ENCODE measurements at regions not wholly inside any gene's neighbourhood (a gene's known extent, or its start where the extent isn't known, plus 50 kb on each side); places are given as distances from the start of the nearest gene placed in this dataset.
"Not testable (repeated sequence)": the region's sequence is repeated elsewhere in the genome, so short reads cannot be mapped to it uniquely, and the experiment has no call there.

GRCh38 chr11:134720691-134721070, 308.6 kb upstream of the B3GAT1 start:
- TF ChIP-seq, protein P1, sequence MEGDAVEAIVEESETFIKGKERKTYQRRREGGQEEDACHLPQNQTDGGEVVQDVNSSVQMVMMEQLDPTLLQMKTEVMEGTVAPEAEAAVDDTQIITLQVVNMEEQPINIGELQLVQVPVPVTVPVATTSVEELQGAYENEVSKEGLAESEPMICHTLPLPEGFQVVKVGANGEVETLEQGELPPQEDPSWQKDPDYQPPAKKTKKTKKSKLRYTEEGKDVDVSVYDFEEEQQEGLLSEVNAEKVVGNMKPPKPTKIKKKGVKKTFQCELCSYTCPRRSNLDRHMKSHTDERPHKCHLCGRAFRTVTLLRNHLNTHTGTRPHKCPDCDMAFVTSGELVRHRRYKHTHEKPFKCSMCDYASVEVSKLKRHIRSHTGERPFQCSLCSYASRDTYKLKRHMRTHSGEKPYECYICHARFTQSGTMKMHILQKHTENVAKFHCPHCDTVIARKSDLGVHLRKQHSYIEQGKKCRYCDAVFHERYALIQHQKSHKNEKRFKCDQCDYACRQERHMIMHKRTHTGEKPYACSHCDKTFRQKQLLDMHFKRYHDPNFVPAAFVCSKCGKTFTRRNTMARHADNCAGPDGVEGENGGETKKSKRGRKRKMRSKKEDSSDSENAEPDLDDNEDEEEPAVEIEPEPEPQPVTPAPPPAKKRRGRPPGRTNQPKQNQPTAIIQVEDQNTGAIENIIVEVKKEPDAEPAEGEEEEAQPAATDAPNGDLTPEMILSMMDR (IDR thresholded peaks at IDR 0.05; ENCODE audit: low read depth, low read length) = not testable (repeated sequence)
- TF ChIP-seq POLR2A (IDR thresholded peaks at IDR 0.05; ENCODE audit: extremely low read depth, insufficient read length) = not testable (repeated sequence)

Data from NB4 (cell line).